GM23248 (cell line): ENCODE measurements at regions not wholly inside any gene's neighbourhood (a gene's known extent, or its start where the extent isn't known, plus 50 kb on each side); places are given as distances from the start of the nearest gene placed in this dataset.

Experiments
- EZH2 ChIP-seq: fragments of 200-600 bp; sonication (generic); IDR thresholded peaks from 2 replicates; pipeline ENCODE4 v1.6.1; 2018; ENCODE audit warnings: antibody characterized with exemption, mild to moderate bottlenecking; ENCODE audit not compliant: insufficient read depth, poor library complexity, severe bottlenecking
- EZH2phosphoT487 ChIP-seq: fragments of 200-600 bp; sonication (generic); IDR thresholded peaks from 2 replicates; pipeline ENCODE4 v1.6.1; 2018; ENCODE audit warnings: antibody characterized with exemption, moderate library complexity, mild to moderate bottlenecking, low read depth; ENCODE audit not compliant: insufficient read depth

GRCh38 chr1:198901266-198901665, 262.4 kb downstream of the PTPRC start:
- TF ChIP-seq EZH2phosphoT487, result no peak
- no peak for TF ChIP-seq EZH2
